A673 (cell line): ENCODE measurements at regions not wholly inside any gene's neighbourhood (a gene's known extent, or its start where the extent isn't known, plus 50 kb on each side); places are given as distances from the start of the nearest gene placed in this dataset.

ENCODE experiments used
- BruUV-seq: library from RNA; stranded (reverse); fragments of 400-500 nt; replicated peaks from 2 replicates; lab custom pipeline; 2021; lab: Mats Ljungman, UMichigan
- CTCF ChIA-PET: fragments of 300-600 bp; sonication (Branson Sonifier 250); formaldehyde crosslinking; loops from one replicate; lab custom pipeline; 2022; ENCODE audit warnings: antibody characterized with exemption; lab: Charles Lee
- POLR2A ChIA-PET: fragments of 300-600 bp; sonication (Branson Sonifier 250); formaldehyde crosslinking; loops from one replicate; lab custom pipeline; 2022; ENCODE audit warnings: antibody characterized with exemption; ENCODE audit not compliant: low non-redundant PET; lab: Charles Lee
- DNase-seq: peaks from one replicate; pipeline ENCODE4 v3.0.0-alpha.2; 2015; ENCODE audit warnings: low spot score
- H3K27ac ChIP-seq: fragments of 200-600 bp; sonication (generic); 2 replicates; pipeline ENCODE4 v1.5.1; 2016; ENCODE audit warnings: mixed run types, low read depth, mild to moderate bottlenecking, mixed read lengths, antibody characterized with exemption, low read length; ENCODE audit not compliant: poor library complexity, severe bottlenecking
- H3K27me3 ChIP-seq: fragments of 200-600 bp; sonication (generic); replicated peaks from 2 replicates; pipeline ENCODE4 v1.6.1; 2017; ENCODE audit warnings: mixed run types, low read depth, mild to moderate bottlenecking, mixed read lengths, antibody characterized with exemption, low read length; ENCODE audit not compliant: insufficient read depth, poor library complexity
- H3K36me3 ChIP-seq: fragments of 200-600 bp; sonication (generic); 2 replicates; pipeline ENCODE4 v1.6.1; 2016; ENCODE audit warnings: mixed run types, mild to moderate bottlenecking, mixed read lengths, antibody characterized with exemption, low read length; ENCODE audit not compliant: insufficient read depth, poor library complexity, severe bottlenecking
- H3K4me1 ChIP-seq: fragments of 200-600 bp; sonication (generic); 2 replicates; pipeline ENCODE4 v1.6.1; 2017; ENCODE audit warnings: mixed run types, mild to moderate bottlenecking, mixed read lengths, antibody characterized with exemption, low read length; ENCODE audit not compliant: insufficient read depth, poor library complexity, severe bottlenecking
- H3K4me3 ChIP-seq: fragments of 200-600 bp; sonication (generic); 2 replicates; pipeline ENCODE4 v1.5.1; 2016; ENCODE audit warnings: low read depth, mixed run types, mild to moderate bottlenecking, mixed read lengths, low read length; ENCODE audit not compliant: poor library complexity, severe bottlenecking
- H3K9me3 ChIP-seq: fragments of 200-600 bp; sonication (generic); 2 replicates; pipeline ENCODE4 v1.6.1; 2016; ENCODE audit warnings: mixed run types, low read depth, mild to moderate bottlenecking, mixed read lengths, antibody characterized with exemption, low read length; ENCODE audit not compliant: poor library complexity, severe bottlenecking
- EZH2 ChIP-seq: fragments of 200-600 bp; sonication (generic); IDR thresholded peaks from 2 replicates; pipeline ENCODE4 v1.6.1; 2017; ENCODE audit warnings: borderline replicate concordance, low read depth, mild to moderate bottlenecking, mixed read lengths, antibody characterized with exemption, low read length; ENCODE audit not compliant: poor library complexity, severe bottlenecking
- intact Hi-C: fragments of 100-400 bp; cut with micrococcal nuclease; formaldehyde crosslinking; loops from one replicate; pipeline ENCODE4 v1.10.0; 2022; ENCODE audit not compliant: unreplicated experiment
- TF ChIP-seq, protein P1 (sequence below): fragments of 300-800, 200-600 bp; sonication (generic); conservative IDR thresholded peaks from 2 replicates; pipeline ENCODE4 v1.5.1; 2017; ENCODE audit warnings: low read depth, mild to moderate bottlenecking, antibody characterized with exemption, low read length, moderate library complexity, mixed read lengths

DNA sequence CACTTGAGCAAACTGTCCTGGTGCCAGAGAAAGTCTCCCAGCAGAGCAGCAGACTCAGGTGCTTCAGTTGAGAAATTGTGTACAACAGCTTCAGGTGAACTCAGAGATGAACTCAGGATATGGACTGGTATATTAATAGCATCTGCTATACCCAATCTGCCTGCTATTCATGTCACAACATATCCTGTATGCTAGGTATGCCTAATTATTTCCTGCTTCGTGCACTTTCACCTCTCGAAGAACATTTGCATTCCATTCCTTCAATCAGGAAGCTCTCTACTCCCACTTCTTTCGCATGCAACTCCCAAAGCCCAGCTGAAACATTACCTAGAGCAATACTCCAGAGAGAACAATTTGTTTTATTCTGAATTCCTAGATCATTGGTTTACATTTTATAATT lies 207.7 kb downstream of the KCNA4 start:
- Histone ChIP-seq H3K27ac (no peak overlapping the region), H3K36me3 (no peaks in the 10 kb centered on the region), H3K27me3 (no peaks in the 10 kb centered on the region), H3K9me3 (peaks cover 30% of the 10 kb centered on the region), H3K4me1 (no peaks in the 10 kb centered on the region), H3K4me3 (no peak overlapping the region)
- CTCF ChIA-PET: no interaction called here
- POLR2A ChIA-PET: no interaction called here
- no peak for DNase-seq
- intact Hi-C loops: no loop called here
- no TSS peak for BruUV-seq
- TF ChIP-seq, protein P1, sequence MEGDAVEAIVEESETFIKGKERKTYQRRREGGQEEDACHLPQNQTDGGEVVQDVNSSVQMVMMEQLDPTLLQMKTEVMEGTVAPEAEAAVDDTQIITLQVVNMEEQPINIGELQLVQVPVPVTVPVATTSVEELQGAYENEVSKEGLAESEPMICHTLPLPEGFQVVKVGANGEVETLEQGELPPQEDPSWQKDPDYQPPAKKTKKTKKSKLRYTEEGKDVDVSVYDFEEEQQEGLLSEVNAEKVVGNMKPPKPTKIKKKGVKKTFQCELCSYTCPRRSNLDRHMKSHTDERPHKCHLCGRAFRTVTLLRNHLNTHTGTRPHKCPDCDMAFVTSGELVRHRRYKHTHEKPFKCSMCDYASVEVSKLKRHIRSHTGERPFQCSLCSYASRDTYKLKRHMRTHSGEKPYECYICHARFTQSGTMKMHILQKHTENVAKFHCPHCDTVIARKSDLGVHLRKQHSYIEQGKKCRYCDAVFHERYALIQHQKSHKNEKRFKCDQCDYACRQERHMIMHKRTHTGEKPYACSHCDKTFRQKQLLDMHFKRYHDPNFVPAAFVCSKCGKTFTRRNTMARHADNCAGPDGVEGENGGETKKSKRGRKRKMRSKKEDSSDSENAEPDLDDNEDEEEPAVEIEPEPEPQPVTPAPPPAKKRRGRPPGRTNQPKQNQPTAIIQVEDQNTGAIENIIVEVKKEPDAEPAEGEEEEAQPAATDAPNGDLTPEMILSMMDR: no peak
- TF ChIP-seq EZH2: no peak

DNA sequence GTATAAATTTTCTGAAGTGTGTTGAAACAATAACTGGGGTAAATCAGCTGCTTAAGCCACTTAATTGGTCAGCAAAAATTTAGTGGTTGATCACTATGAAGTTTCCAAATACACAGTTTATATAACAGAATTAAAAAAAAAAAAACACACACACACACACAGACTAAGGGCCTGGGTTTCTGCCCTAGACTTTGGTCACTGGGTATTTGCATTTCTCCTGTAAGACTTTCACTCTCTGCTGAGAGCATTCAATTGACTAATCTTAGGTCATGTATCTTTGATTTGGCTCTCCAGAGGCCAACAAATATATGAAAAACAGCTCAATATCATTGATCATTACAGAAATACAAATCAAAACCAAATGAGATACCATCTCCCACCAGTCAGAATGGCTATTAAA lies 214.3 kb downstream of the KCNA4 start:
- H3K4me3 ChIP-seq: no peak overlapping the region
- BruUV-seq: no TSS peak
- H3K36me3 ChIP-seq: no peaks in the 10 kb centered on the region
- ChIA-PET POLR2A (no interaction called here), CTCF (no interaction called here)
- intact Hi-C loops: no loop called here
- H3K4me1 ChIP-seq: no peaks in the 10 kb centered on the region
- TF ChIP-seq EZH2: no peak
- TF ChIP-seq, protein P1: no peak
- H3K9me3 ChIP-seq: peaks cover 36% of the 10 kb centered on the region
- H3K27me3 ChIP-seq: no peaks in the 10 kb centered on the region
- no peak for DNase-seq
- H3K27ac ChIP-seq: no peak overlapping the region

DNA sequence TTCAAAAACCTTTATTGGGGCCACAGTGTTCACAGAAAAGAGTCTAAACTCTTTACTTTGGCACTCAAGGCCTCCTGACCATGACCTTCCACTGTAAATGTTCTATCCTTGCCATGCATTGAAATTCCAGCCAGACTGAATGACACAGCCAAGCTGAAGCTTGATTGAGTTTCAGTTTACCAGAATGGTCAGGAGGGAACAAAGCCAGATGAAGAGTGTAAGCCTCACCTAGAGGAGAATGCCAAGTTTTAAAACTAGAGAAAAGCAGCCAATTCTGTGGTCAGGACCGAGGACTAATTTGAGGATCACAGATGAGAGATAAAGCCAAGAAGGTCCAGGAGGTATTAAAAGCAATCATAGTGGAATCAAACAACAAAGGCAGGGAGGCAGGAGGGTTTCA lies 215.3 kb downstream of the KCNA4 start:
- intact Hi-C loops: no loop called here
- H3K36me3 ChIP-seq: no peaks in the 10 kb centered on the region
- no peaks in the 10 kb centered on the region for H3K27me3 ChIP-seq
- ChIA-PET POLR2A (no interaction called here), CTCF (no interaction called here)
- H3K4me1 ChIP-seq: no peaks in the 10 kb centered on the region
- H3K9me3 ChIP-seq: peaks cover 36% of the 10 kb centered on the region
- H3K27ac ChIP-seq: no peak overlapping the region
- BruUV-seq: no TSS peak
- no peak overlapping the region for H3K4me3 ChIP-seq
- no peak for TF ChIP-seq EZH2
- TF ChIP-seq, protein P1: no peak
- DNase-seq: no peak
